ENCODE measurements at regions not wholly inside any gene's neighbourhood (a gene's known extent, or its start where the extent isn't known, plus 50 kb on each side); places are given as distances from the start of the nearest gene placed in this dataset.

DNA sequence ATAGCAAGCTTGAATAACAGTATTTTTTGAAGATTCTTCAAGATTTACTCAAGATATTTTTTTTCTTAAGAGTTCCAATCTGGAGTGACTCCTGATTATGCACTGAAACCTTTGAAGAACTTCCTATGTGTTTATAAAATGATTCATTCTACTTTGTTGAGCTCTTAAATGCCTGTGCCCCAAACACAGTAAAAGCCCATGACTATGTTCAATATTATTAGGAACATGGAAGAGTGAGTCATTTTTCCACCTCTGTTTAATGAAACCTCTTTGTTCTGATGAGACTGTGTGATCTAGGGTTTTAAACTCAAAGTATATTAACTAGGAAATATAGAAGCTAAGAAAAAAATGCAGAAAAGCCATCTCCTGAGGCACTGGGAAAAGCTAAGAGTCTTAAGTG lies 415.0 kb upstream of the FBXO33 start:
- in situ Hi-C loops (cut with MboI; ENCODE audit: low sequenced_read_pairs, unreplicated experiment), result no loop called here

DNA sequence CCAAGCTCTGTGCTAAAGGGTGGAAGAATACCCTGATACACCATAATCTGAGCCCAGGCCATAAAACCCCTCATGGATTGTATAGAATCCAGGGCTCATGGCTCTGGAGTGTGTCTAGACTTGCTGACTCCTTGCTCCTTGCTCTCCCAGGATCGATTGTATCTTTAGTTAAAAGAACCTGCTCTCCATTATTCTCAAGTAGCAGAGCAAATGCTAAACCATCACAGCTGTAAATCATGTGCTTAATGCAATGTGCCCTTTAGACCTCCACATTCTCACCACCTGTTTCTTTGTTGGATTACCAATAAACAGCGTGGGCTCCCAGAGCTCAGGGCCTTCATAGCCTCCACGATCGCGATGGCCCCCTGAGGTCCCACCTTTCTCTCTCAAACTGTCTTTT lies 411.6 kb upstream of the FBXO33 start:
- in situ Hi-C loops (cut with MboI; ENCODE audit: low sequenced_read_pairs, unreplicated experiment), result no loop called here
- DNase-seq (ENCODE audit: low spot score), result no peak
- TF ChIP-seq, protein P1, sequence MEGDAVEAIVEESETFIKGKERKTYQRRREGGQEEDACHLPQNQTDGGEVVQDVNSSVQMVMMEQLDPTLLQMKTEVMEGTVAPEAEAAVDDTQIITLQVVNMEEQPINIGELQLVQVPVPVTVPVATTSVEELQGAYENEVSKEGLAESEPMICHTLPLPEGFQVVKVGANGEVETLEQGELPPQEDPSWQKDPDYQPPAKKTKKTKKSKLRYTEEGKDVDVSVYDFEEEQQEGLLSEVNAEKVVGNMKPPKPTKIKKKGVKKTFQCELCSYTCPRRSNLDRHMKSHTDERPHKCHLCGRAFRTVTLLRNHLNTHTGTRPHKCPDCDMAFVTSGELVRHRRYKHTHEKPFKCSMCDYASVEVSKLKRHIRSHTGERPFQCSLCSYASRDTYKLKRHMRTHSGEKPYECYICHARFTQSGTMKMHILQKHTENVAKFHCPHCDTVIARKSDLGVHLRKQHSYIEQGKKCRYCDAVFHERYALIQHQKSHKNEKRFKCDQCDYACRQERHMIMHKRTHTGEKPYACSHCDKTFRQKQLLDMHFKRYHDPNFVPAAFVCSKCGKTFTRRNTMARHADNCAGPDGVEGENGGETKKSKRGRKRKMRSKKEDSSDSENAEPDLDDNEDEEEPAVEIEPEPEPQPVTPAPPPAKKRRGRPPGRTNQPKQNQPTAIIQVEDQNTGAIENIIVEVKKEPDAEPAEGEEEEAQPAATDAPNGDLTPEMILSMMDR (IDR thresholded peaks at IDR 0.05; ENCODE audit: borderline replicate concordance, control extremely low read depth, extremely low read depth, insufficient read depth, missing control alignments), result no peak

More for the DNA sequence above, 415.0 kb upstream of the FBXO33 start:
- TF ChIP-seq, protein P1 (IDR thresholded peaks at IDR 0.05; ENCODE audit: borderline replicate concordance, control extremely low read depth, extremely low read depth, insufficient read depth, missing control alignments), result no peak
- no peak for DNase-seq (ENCODE audit: low spot score)

DNA sequence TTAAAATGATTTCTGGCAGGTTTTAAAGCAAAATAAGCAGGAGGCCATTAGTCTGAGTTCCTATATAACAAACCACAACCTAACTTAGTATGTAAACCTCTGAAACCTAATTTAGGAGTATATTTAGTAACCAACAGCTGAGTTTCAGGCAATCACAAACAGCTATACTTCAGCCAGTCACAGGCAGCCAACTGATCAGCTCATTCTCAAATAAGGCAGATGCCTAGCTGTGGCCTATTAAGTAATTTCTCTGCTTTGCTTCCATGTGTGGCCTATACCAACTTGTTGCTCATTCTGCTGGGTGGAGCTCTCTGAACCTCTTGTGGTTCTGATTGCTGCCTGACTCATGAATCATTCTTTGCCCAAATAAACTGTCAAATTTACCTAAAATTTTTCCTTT lies 408.9 kb upstream of the FBXO33 start:
- DNase-seq (ENCODE audit: low spot score), result no peak
- in situ Hi-C loops (cut with MboI; ENCODE audit: low sequenced_read_pairs, unreplicated experiment), result no loop called here
- TF ChIP-seq, protein P1 (IDR thresholded peaks at IDR 0.05; ENCODE audit: borderline replicate concordance, control extremely low read depth, extremely low read depth, insufficient read depth, missing control alignments), result no peak

DNA sequence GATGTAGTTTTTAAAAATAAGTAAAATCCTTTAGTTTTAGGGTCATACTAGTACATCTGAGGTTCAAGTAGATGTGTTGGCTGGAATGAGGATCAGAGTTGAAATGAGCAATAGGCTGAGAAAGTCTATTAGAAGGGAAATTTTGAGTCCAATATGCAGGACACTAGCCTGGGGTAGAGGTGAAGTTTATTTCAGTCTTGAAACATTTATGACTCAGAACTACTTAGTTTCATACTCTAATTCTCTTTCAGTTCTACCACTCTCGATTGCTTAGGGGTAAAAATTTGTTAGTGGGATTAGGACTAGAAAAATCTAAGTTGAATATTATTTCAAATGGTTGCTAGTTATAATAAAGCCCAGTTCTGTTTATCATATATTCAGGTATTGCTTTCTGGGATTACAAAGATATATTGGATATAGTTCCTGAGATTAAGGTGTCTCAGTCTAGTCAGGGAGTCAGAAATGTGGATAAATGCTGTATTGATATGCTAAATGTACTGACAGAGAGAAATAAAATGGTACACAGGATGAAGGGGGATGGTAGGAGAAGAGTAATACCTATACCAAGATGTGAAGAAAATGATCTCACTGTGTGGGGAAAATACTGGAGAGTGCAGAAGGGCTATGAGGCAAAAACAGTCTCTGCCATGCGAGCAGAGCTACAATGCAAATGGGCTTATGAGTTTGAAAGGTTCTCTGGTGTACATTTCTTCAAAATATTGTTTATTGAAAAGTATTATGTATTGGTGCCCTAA lies 395.8 kb upstream of the FBXO33 start:
- DNase-seq (ENCODE audit: low spot score), result peak; percentile 55
- TF ChIP-seq, protein P1 (IDR thresholded peaks at IDR 0.05; ENCODE audit: borderline replicate concordance, control extremely low read depth, extremely low read depth, insufficient read depth, missing control alignments), result no peak
- in situ Hi-C loops (cut with MboI; ENCODE audit: low sequenced_read_pairs, unreplicated experiment), result no loop called here

DNA sequence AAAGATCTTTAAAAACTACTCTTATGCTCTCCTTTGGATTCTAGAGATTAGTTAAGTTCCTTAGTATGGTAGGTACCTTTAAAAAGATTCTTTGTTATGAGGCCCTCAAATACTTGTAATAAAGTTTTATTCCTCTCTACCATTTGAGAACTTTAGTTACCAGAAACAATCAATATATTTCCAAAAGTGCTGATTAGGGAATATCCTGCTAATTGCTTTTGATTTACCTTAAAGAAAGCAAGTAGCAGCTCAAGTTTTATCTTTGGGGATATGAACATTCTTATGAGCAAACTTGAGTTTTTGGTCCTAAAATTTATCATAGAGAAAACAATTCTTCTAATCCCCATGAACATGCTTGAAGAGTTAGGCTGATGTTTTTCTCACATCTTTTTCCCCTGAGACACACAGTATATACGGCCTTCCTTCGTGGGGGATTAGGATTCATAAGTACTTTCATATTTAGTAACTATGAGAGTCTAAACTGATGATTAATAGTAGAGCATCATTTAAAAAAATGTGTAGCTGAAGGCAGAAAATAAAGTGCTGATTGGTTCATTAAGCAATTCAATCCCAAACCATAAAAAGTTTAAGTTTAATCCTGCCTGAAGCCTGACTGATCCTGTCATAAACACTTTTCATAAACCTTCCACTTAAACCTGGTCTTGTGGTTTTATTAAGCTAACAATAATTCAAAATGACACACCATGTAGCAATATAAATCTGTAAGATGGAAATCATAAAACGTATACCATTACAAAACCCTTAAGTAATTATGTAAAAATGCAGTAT lies 380.5 kb upstream of the FBXO33 start:
- TF ChIP-seq, protein P1 (IDR thresholded peaks at IDR 0.05; ENCODE audit: borderline replicate concordance, control extremely low read depth, extremely low read depth, insufficient read depth, missing control alignments), result no peak
- in situ Hi-C loops (cut with MboI; ENCODE audit: low sequenced_read_pairs, unreplicated experiment), result no loop called here
- no peak for DNase-seq (ENCODE audit: low spot score)

DNA sequence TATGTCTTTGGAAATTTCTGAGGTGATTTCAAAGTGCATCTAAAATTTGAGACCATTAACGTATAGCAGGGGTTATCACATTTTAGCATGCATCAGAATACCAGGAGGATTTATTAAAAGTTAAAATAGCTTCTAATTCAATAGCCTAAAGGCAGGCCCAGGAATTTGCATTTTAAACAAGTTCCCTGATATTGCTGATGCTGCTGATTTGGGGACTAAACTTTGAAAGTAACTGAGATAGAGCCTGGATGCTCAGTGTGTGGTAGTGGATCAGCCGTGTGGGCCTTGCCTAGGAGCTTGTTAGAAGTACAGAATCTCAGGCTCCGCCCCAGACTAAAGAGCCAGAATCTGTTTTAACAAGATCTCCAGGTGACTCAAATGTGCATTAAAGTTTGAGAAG lies 375.0 kb upstream of the FBXO33 start:
- TF ChIP-seq, protein P1 (IDR thresholded peaks at IDR 0.05; ENCODE audit: borderline replicate concordance, control extremely low read depth, extremely low read depth, insufficient read depth, missing control alignments), result no peak
- no peak for DNase-seq (ENCODE audit: low spot score)
- in situ Hi-C loops (cut with MboI; ENCODE audit: low sequenced_read_pairs, unreplicated experiment), result no loop called here

Measured in GM13976 (cell line).